GM08714 (cell line): ENCODE measurements at regions not wholly inside any gene's neighbourhood (a gene's known extent, or its start where the extent isn't known, plus 50 kb on each side); places are given as distances from the start of the nearest gene placed in this dataset.
"Not testable (repeated sequence)": the region's sequence is repeated elsewhere in the genome, so short reads cannot be mapped to it uniquely, and the experiment has no call there.

Experiments
- H3K4me3 ChIP-seq: fragments of 200-500 bp; sonication (Bioruptor generic); 2 replicates; pipeline ENCODE4 v1.5.1; 2014; ENCODE audit warnings: mild to moderate bottlenecking, low read length, inconsistent platforms
- ZNF274 ChIP-seq: IDR thresholded peaks from 2 replicates; pipeline ENCODE4 v1.6.1; 2012; ENCODE audit warnings: mild to moderate bottlenecking, low read depth, low read length

DNA sequence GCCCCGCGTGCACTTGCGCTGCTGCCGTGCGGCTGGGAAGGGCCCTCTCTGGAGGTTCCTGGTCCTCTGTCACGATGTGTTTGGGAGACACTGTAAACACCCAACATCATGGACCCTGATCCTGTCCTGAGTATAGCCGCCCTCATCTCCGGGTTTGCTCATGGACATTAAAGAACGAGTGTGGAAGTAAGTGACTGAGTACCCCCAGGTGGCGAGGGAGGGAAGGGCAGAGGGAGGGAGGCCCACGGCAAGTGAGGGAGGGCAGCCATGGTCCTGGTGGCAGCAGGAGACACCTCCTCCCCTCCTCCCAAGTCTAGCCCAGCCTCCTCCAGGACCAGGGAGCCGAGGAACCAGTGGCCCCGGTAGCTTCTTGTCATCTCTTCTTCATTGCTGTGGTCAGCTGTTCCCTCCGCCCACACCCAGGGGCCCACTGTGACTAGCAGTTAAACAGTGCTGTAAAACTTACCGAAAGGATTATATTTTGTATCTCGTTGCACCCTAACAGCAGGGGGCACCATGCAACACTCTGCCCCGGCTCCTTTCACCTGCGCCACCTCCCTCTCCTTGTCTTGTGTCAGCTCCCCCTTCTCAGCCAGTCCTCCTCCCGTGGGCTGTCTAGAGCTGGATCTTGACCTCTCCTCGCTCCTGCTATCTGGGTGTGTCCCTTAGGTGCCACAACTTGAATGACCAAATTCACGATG lies 566.5 kb upstream of the B3GAT1 start:
- no peak overlapping the region for H3K4me3 ChIP-seq
- TF ChIP-seq ZNF274: no peak

DNA sequence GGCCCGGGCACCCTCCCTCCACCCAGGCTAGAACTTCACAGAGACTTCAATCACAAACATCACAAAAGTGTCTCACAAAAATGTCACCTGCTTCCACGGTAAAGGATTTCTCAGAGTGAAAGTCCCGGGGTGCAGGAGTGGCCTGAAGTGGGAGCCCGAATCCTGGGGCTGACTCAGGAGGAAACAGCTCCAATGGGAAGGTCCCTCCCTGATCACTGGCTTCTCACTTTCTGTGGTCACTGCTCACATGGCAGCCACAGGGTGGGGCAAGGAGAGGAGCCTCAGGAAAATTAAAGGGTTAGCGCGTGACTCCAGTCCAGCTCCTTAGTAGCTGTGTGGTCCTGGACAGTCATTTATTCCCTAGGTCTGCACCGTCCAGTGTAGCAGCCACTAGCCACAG lies 564.5 kb upstream of the B3GAT1 start:
- no peak overlapping the region for H3K4me3 ChIP-seq
- no peak for TF ChIP-seq ZNF274

DNA sequence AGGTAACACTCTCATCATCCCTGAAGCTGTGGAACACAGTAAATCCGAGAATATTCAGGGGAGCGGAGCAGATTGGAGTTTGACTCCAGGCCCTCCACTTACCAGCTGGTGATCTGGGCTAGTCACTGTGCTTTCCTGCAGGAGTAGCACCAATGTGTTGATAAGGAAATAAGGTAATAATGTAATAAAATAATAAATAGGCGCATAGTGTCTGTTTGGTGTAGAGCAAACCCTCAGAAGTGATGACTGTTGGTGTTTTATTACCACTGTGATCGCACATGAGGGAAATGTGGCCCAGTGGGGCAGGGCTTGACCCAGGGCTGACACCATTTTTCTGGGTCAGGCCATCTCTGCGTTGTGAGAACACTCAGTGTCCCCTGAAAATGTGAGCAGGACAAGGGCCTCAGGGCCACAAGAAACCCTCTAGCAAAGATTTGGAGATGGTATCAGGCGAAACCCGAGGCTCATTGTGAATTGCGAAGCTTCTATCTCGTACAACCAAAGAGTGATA lies 563.9 kb upstream of the B3GAT1 start:
- no peak for TF ChIP-seq ZNF274
- no peak overlapping the region for H3K4me3 ChIP-seq

DNA sequence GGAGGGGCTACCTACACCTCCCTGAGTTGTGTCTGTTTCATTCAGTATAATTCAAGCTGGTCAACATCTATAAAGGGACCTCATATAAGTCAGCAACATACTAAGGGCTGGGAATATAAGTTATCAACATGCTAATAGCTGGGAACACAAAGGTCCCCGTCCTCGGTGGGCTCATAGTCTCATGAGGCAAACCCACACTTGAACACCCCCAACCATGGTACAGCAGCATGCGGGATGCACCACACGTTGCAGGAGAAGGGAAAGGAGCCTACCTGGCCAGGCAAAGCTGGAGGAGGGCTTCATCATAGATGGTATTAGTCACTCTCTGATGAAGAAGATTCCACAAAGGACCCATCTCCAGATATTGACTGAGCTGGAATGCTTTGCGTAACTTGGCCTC lies 561.8 kb upstream of the B3GAT1 start:
- no peak overlapping the region for H3K4me3 ChIP-seq
- TF ChIP-seq ZNF274: no peak

DNA sequence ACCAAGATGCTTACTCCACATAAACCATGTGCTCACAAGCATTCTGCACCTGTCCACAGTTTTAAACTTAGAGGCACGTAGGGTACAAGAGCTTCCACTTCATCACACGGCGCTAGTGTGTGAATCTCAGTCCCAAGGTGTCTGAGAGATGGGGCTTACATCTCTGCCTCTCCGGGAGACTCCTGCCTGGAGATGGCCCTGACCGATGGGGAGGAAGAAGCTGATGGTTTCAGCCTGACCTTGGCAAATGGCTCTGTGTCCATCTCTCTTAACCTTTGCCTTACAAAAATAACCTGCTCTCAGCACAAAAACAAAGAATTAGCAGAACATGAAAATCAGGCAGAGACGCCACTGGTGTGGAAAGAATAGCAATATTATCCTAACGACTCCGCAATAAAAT lies 559.3 kb upstream of the B3GAT1 start:
- H3K4me3 ChIP-seq: no peak overlapping the region
- TF ChIP-seq ZNF274: no peak

DNA sequence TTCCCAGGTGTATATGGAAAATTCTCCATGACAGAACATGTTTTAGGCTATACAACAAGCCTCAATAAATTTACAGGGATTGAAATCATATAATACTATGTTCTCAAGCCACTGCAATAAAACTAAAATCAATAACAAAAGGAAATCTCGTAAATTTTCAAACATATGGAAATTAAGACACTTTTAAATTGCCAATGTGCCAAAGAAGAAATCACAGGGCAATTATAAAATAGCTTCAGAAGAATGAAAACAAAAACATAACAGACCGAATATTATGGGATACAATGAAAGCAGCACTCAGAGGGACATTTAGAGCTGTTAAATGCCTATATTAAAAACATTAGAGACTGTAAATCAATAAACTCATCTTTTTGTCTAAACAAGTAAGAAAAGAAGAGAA lies 555.7 kb upstream of the B3GAT1 start:
- TF ChIP-seq ZNF274: no peak
- H3K4me3 ChIP-seq: no peak overlapping the region

DNA sequence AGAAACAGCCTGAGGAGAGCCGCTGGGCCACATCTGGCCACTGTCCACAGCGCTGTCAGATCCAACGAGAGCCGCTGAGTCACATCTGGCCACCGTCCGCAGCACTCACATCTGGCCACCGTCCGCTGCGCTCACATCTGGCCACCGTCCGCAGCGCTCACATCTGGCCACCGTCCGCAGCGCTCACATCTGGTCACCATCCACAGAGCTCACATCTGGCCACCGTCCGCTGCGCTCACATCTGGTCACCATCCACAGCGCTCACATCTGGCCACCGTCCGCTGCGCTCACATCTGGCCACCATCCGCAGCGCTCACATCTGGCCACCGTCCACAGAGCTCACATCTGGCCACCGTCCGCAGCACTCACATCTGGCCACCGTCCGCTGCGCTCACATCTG lies 549.3 kb upstream of the B3GAT1 start:
- H3K4me3 ChIP-seq: not testable (repeated sequence)

DNA sequence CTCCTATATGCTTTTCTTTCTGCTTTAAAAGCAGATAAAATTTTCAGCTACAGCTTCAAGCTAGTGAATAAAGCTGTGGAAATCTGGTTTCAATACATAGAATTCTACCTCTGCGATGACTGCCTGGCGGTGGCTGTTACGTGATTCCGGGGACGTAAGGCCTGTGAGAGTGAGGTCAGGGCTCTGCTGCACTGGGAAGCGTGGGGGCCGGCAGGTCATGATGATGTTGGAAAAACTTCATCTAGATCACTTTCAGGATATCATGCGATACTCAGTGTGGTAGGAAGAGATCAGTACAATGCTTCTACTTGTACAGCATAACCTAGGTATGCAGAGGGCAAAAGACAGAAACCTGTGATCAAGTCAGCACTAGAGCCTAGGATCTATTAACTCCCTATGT lies 546.8 kb upstream of the B3GAT1 start:
- TF ChIP-seq ZNF274: no peak
- H3K4me3 ChIP-seq: no peak overlapping the region

DNA sequence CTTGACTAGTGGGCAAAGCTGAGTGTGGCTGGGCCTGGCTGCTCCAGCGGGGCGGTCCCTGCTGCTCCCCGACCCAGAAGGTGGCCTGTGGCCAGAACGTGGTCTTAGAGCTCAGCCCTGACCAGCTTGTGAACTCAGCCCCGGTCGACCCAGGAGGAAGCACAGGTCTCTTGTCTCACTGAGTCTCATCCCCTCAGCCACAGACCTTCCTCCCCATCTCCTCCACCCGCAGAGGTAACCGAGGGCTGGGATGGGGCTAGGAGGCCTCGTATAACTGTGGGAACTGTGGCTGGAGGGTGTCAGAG lies 546.2 kb upstream of the B3GAT1 start:
- no peak for TF ChIP-seq ZNF274
- no peak overlapping the region for H3K4me3 ChIP-seq

DNA sequence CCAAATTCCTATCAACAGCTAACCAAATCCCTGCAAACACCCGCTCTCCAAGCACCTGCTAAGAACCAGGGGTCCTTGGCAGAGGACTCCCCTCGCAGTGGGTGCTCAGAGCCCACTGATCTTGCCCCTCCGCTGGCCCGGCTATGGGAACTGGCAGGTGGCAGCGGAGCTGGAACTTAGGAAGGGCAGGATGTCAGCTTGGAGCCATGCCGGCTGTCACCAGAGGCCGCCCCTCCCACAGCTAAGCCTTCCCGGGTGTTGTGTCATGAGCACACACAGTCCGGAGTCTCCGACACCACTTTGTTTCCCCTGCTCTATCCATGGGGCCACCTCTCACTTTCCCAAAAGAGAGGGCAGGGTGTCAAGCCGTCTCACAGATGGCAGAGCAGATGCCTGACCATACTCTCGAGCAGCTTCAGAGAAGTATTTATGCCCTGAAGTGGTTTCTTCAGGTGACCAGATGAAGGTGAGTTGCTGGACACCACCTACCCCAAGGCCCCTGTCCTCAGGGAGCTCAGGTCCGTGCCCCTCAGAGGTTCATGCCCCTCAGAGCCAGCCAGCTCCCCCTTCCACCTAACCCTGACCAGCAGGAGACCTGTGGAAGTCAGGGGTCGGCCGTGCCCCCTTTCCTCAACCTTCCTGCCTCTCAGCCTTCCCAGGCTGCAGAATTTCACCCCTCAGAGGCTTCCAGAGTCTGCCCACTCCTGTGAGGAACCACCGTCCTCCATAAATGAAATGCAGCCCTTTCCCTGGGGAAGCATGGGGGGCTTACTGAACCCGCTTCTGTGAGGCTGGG lies 545.7 kb upstream of the B3GAT1 start:
- H3K4me3 ChIP-seq: no peak overlapping the region
- no peak for TF ChIP-seq ZNF274

DNA sequence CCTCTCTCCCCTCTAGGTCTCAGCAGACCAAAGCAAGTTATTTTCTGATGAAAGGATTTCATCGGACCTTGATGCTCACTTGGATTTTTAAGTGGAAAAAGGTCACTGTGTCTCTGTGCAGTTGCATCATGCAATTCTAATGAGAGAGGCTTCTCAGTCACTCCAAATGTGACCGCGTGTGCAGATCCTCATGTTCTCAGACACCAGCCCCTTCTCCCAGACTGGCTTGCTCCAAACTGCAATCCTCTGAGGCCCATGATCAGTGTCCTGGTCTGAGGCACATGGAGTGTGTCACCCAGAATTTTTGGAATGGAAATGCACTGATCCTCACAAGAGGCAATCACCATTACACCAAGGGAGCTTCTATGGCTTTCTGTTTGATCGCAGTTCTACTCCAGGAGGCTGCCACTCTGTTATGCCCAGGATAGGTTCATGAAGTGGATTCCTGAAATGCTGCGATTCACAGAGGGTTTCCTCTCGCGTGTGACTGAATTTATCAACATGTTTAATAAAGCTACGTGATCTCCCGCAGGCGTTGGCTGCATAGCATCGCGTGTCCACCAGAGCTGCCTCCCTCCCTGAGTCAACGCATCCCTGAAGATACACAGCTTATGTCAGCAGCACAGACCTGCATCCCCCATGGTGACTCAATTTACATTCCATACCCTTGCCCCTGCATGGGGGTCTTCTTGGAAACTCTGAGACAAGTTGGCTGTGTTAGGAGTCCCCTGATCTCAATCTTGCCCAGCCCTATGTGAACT lies 544.6 kb upstream of the B3GAT1 start:
- no peak for TF ChIP-seq ZNF274
- no peak overlapping the region for H3K4me3 ChIP-seq

DNA sequence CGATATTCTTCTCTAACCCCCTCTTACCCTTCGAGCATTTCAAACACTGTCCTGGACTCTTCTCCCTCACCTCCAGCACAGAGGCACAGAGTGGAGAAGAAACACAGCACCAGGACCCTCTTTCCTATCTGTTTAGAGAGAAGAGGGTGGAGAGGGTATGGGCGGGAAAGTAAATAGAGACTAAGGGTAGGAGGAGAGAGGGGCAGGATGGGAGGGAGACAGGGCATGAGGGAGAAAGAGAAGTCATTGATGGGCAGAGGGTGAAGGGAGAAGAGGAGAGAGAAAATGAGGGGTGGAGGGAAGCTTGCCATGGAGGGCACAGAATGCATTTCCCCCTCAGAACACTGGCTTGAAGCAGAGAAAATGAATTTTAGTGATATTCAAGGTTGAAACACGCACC lies 543.9 kb upstream of the B3GAT1 start:
- H3K4me3 ChIP-seq: not testable (repeated sequence)

DNA sequence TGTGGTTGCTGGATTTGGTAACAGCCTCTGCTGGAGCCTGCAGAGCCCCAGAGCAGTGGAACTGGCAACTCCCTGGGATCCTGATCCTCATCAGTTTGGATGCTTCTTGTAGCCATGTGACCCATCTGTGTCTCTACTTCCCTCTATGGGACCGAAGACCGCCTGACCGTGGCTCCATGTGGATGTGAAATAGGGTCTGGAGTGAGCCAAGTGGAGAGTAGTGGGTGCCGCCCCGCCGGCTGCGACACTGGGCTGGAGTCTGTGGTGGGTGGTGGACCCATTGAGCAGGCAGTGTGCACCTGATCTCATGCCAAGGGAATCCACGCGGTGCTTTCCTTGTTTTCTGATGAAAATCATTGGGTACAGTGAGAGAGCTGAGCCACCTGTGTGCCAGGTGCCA lies 543.2 kb upstream of the B3GAT1 start:
- H3K4me3 ChIP-seq: no peak overlapping the region
- no peak for TF ChIP-seq ZNF274

DNA sequence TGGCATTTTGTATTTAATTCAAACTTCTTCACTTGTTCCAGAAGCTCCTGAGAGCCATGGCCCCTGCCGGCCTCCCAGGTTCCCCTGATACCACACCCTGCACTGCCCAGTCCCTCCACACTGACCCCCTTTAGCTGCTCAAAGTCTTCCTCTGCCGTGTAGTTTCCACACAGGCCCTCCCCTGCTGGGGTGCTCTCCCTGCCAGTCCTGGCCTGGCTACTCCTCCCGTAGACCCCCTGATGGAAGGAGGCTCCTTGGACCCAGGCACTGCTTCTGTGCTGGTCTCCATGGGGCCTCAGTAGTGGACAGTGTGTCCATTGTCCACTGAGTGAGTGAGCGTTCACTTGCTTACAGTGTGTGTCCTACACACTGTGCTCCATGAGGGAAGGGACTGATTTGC lies 542.4 kb upstream of the B3GAT1 start:
- H3K4me3 ChIP-seq: not testable (repeated sequence)

DNA sequence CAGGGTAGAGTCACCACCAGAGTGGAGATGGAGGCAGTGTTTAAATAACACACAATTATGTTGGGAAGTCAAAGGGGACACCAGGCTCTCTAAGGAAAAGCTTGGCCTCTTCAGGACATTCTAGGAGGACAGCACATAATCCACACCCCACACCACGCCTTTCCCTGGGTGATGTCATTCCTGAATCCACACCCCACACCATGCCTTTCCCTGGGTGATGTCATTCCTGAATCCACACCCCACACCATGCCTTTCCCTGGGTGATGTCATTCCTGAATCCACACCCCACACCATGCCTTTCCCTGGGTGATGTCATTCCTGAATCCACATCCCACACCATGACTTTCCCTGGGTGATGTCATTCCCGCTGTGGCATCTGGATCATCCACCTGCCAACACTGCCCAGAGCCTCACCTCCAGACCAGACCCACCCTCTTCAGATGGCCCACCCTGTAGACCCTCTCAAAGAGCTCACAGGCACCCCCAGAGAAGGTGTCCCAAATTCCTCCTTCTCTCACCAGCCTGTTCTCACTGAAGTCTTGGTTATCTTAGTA lies 541.5 kb upstream of the B3GAT1 start:
- H3K4me3 ChIP-seq: not testable (repeated sequence)

DNA sequence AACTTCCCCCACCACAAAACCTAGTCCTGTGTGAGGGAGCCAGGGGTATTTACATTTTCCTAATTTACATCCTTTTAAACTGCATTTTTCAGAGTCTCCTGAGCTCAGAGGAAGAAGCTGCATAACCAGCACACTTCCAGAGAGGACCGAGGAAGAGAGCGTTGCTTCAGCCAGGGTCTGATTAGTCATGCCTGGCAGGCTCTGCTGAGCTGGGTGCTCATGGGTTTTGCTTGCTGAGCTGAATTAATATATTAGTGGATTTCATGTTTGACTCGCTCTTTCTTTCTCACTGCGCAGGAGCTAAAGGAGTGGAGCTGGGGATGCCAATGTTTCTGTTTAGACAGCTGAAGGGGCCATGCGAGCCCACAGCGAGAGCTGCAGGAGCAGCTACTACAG lies 539.3 kb upstream of the B3GAT1 start:
- no peak for TF ChIP-seq ZNF274
- H3K4me3 ChIP-seq: no peak overlapping the region
